ENCODE measurements at regions not wholly inside any gene's neighbourhood (a gene's known extent, or its start where the extent isn't known, plus 50 kb on each side); places are given as distances from the start of the nearest gene placed in this dataset.

DNA sequence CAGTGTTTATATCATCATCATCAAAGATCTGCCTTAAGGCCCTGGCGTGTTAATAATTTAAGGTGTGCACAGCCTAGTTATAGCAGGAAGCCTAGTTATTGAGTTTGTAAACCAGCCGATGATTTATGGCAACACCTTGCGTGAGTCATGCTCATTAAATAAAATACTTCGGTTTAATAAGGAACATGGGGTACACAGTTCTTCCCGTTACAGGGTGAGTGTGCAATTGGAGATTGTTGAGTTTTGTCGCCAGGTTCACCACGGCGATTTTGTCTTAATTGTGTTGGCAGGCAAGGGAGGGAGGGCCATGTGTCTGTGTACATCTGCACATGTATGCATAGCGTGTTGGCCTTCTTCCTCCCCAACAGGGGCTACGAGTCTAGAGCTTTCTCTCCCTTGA, 104.0 kb downstream of the TFAP2A start:
- H3K4me1 Mint-ChIP-seq = no peaks in the 10 kb centered on the region
- no peaks in the 10 kb centered on the region for H3K36me3 Mint-ChIP-seq
- intact Hi-C loops (cut with micrococcal nuclease) = no loop called here
- peaks cover 2 to 16% (median 7%) of the 10 kb centered on the region in 3 donors for H3K27me3 Mint-ChIP-seq (ENCODE audit: low read depth in 3 of 3)
- no peak overlapping the region for H3K4me3 ChIP-seq (replicated peaks in 1 of 3; ENCODE audit: low read depth in 2 of 3, low read length in 3 of 3)
- H2AFZ ChIP-seq (ENCODE audit: insufficient read depth, low read depth, low read length, poor library complexity, severe bottlenecking) = no peak overlapping the region
- no peaks in the 10 kb centered on the region for H3K27me3 ChIP-seq (ENCODE audit: control insufficient read depth in 2 of 2, insufficient read depth in 2 of 2, low read length in 2 of 2)
- H3K4me2 ChIP-seq (replicated peaks; ENCODE audit: extremely low read depth, low read length, poor library complexity, severe bottlenecking) = no peak overlapping the region
- no peak overlapping the region for H3K4me3 Mint-ChIP-seq
- no peaks in the 10 kb centered on the region for H4K20me1 ChIP-seq (ENCODE audit: insufficient read depth, low read length)
- H3K9me3 Mint-ChIP-seq = peaks cover 0 to 5% (median 0%) of the 10 kb centered on the region in 7 donors
- H3K4me1 ChIP-seq (ENCODE audit: control insufficient read depth in 1 of 2, insufficient read depth in 2 of 2, low read length in 2 of 2) = no peaks in the 10 kb centered on the region
- H3K27ac Mint-ChIP-seq = no peak overlapping the region
- 100% methylated on average over 6 of the region's 10 CpGs for WGBS (ENCODE audit: insufficient coverage)
- no peak overlapping the region for H3K9ac ChIP-seq (ENCODE audit: insufficient read depth, low read length, poor library complexity, severe bottlenecking)
- TF ChIP-seq, protein P1, sequence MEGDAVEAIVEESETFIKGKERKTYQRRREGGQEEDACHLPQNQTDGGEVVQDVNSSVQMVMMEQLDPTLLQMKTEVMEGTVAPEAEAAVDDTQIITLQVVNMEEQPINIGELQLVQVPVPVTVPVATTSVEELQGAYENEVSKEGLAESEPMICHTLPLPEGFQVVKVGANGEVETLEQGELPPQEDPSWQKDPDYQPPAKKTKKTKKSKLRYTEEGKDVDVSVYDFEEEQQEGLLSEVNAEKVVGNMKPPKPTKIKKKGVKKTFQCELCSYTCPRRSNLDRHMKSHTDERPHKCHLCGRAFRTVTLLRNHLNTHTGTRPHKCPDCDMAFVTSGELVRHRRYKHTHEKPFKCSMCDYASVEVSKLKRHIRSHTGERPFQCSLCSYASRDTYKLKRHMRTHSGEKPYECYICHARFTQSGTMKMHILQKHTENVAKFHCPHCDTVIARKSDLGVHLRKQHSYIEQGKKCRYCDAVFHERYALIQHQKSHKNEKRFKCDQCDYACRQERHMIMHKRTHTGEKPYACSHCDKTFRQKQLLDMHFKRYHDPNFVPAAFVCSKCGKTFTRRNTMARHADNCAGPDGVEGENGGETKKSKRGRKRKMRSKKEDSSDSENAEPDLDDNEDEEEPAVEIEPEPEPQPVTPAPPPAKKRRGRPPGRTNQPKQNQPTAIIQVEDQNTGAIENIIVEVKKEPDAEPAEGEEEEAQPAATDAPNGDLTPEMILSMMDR (IDR thresholded peaks at IDR 0.05) = no peak
- DNase-seq = no peak
- H3K36me3 ChIP-seq (replicated peaks in 1 of 2; ENCODE audit: control insufficient read depth in 1 of 2, insufficient read depth in 2 of 2, low read length in 2 of 2) = no peaks in the 10 kb centered on the region
- no peak overlapping the region for H3K27ac ChIP-seq (ENCODE audit: low read depth in 1 of 2, low read length in 2 of 2)
- H3K79me2 ChIP-seq (ENCODE audit: insufficient read depth, low read length) = no peaks in the 10 kb centered on the region
- no peaks in the 10 kb centered on the region for H3K9me3 ChIP-seq (replicated peaks in 1 of 2; ENCODE audit: control insufficient read depth in 1 of 2, insufficient read depth in 1 of 2, low read length in 2 of 2)

GRCh38 chr6:10310330-10310653, 104.6 kb downstream of the TFAP2A start:
- no peaks in the 10 kb centered on the region for H3K9me3 ChIP-seq (replicated peaks in 1 of 2; ENCODE audit: control insufficient read depth in 1 of 2, insufficient read depth in 1 of 2, low read length in 2 of 2)
- H3K27ac ChIP-seq (ENCODE audit: low read depth in 1 of 2, low read length in 2 of 2) = no peak overlapping the region
- no peak overlapping the region for H3K27ac Mint-ChIP-seq
- peaks cover 2 to 15% (median 7%) of the 10 kb centered on the region in 3 donors for H3K27me3 Mint-ChIP-seq (ENCODE audit: low read depth in 3 of 3)
- H3K27me3 ChIP-seq (ENCODE audit: control insufficient read depth in 2 of 2, insufficient read depth in 2 of 2, low read length in 2 of 2) = no peaks in the 10 kb centered on the region
- H4K20me1 ChIP-seq (ENCODE audit: insufficient read depth, low read length) = no peaks in the 10 kb centered on the region
- no peaks in the 10 kb centered on the region for H3K4me1 ChIP-seq (ENCODE audit: control insufficient read depth in 1 of 2, insufficient read depth in 2 of 2, low read length in 2 of 2)
- no peak for DNase-seq
- H3K9ac ChIP-seq (ENCODE audit: insufficient read depth, low read length, poor library complexity, severe bottlenecking) = no peak overlapping the region
- no peaks in the 10 kb centered on the region for H3K4me1 Mint-ChIP-seq
- no peak overlapping the region for H3K4me3 ChIP-seq (replicated peaks in 1 of 3; ENCODE audit: low read depth in 2 of 3, low read length in 3 of 3)
- H3K36me3 Mint-ChIP-seq = no peaks in the 10 kb centered on the region
- no peaks in the 10 kb centered on the region for H3K36me3 ChIP-seq (replicated peaks in 1 of 2; ENCODE audit: control insufficient read depth in 1 of 2, insufficient read depth in 2 of 2, low read length in 2 of 2)
- no peaks in the 10 kb centered on the region for H3K79me2 ChIP-seq (ENCODE audit: insufficient read depth, low read length)
- H3K9me3 Mint-ChIP-seq = peaks cover 0 to 5% (median 0%) of the 10 kb centered on the region in 7 donors
- H3K4me2 ChIP-seq (replicated peaks; ENCODE audit: extremely low read depth, low read length, poor library complexity, severe bottlenecking) = no peak overlapping the region
- WGBS (ENCODE audit: insufficient coverage) = no CpG with 5 or more reads among the region's 4 CpGs
- H3K4me3 Mint-ChIP-seq = no peak overlapping the region
- intact Hi-C loops (cut with micrococcal nuclease) = no loop called here
- H2AFZ ChIP-seq (ENCODE audit: insufficient read depth, low read depth, low read length, poor library complexity, severe bottlenecking) = no peak overlapping the region
- TF ChIP-seq, protein P1 (IDR thresholded peaks at IDR 0.05) = no peak
